LNCAP (cell line): ENCODE measurements at regions not wholly inside any gene's neighbourhood (a gene's known extent, or its start where the extent isn't known, plus 50 kb on each side); places are given as distances from the start of the nearest gene placed in this dataset.

Source experiments
- CTCF ChIP-seq: fragments of 450-650 bp; IDR thresholded peaks from 2 replicates; pipeline ENCODE4 v1.5.1; 2017; ENCODE audit warnings: mild to moderate bottlenecking

GRCh38 chr11:95297680-95298452, 66.9 kb upstream of the SESN3 start:
- TF ChIP-seq CTCF: no peak

GRCh38 chr11:95296621-95297025, 65.6 kb upstream of the SESN3 start:
- TF ChIP-seq CTCF: no peak

GRCh38 chr11:95296165-95296564, 65.2 kb upstream of the SESN3 start:
- TF ChIP-seq CTCF: no peak

- no peak for TF ChIP-seq CTCF
Measured at GRCh38 chr11:95295382-95296149, 64.6 kb upstream of the SESN3 start.

- TF ChIP-seq CTCF: no peak
Measured at GRCh38 chr11:95294701-95295100, 63.7 kb upstream of the SESN3 start.

- TF ChIP-seq CTCF: no peak
Measured at GRCh38 chr11:95293116-95293515, 62.1 kb upstream of the SESN3 start.

- TF ChIP-seq CTCF: no peak
Measured at GRCh38 chr11:95291946-95292345, 60.9 kb upstream of the SESN3 start.
